ENCODE measurements at regions not wholly inside any gene's neighbourhood (a gene's known extent, or its start where the extent isn't known, plus 50 kb on each side); places are given as distances from the start of the nearest gene placed in this dataset.

GRCh38 chr18:8517276-8517675 lies 92.0 kb upstream of the RAB12 start:
- TF ChIP-seq POLR2A (IDR thresholded peaks at IDR 0.05) = no peak
- TF ChIP-seq EP300 (IDR thresholded peaks at IDR 0.05) = no peak
- no peak for TF ChIP-seq CTCF (IDR thresholded peaks at IDR 0.05)
- 86 to 87% (median 87%) methylated on average over 3 of the region's 3 CpGs for WGBS, 3 donors
- Histone ChIP-seq H3K9me3 (no peaks in the 10 kb centered on the region), H3K36me3 (no peaks in the 10 kb centered on the region), H3K4me1 (ENCODE audit: insufficient read depth) (no peaks in the 10 kb centered on the region), H3K27me3 (no peaks in the 10 kb centered on the region), H3K27ac (no peak overlapping the region), H3K4me3 (no peak overlapping the region)
- DNase-seq = no peak
- intact Hi-C loops (cut with DNase I) = no loop called here

- Histone ChIP-seq H3K4me3 (no peak overlapping the region), H3K9me3 (no peaks in the 10 kb centered on the region), H3K27me3 (no peaks in the 10 kb centered on the region), H3K36me3 (no peaks in the 10 kb centered on the region), H3K27ac (no peak overlapping the region), H3K4me1 (ENCODE audit: insufficient read depth) (no peaks in the 10 kb centered on the region)
- intact Hi-C loops (cut with DNase I) = no loop called here
- 26 to 44% (median 43%) methylated on average over 2 of the region's 2 CpGs for WGBS, 3 donors
- TF ChIP-seq POLR2A (IDR thresholded peaks at IDR 0.05) = no peak
- TF ChIP-seq CTCF (IDR thresholded peaks at IDR 0.05) = no peak
- no peak for TF ChIP-seq EP300 (IDR thresholded peaks at IDR 0.05)
- no peak for DNase-seq
Measured at GRCh38 chr18:8519102-8519501, 90.1 kb upstream of the RAB12 start.

- Histone ChIP-seq H3K36me3 (no peaks in the 10 kb centered on the region), H3K27ac (no peak overlapping the region), H3K4me3 (no peak overlapping the region), H3K27me3 (no peaks in the 10 kb centered on the region), H3K4me1 (ENCODE audit: insufficient read depth) (no peaks in the 10 kb centered on the region), H3K9me3 (no peaks in the 10 kb centered on the region)
- no peak for DNase-seq
- WGBS, 3 donors = 91 to 96% (median 95%) methylated on average over 1 of the region's 1 CpG
- intact Hi-C loops (cut with DNase I) = no loop called here
- TF ChIP-seq EP300 (IDR thresholded peaks at IDR 0.05) (no peak), POLR2A (IDR thresholded peaks at IDR 0.05) (no peak), CTCF (IDR thresholded peaks at IDR 0.05) (no peak)
Measured at GRCh38 chr18:8520266-8520665, 89.0 kb upstream of the RAB12 start.

GRCh38 chr18:8522756-8523155 lies 86.5 kb upstream of the RAB12 start:
- TF ChIP-seq EP300 (IDR thresholded peaks at IDR 0.05) = no peak
- H3K4me3 ChIP-seq = no peak overlapping the region
- H3K36me3 ChIP-seq = no peaks in the 10 kb centered on the region
- no peaks in the 10 kb centered on the region for H3K9me3 ChIP-seq
- H3K27ac ChIP-seq = no peak overlapping the region
- no peaks in the 10 kb centered on the region for H3K4me1 ChIP-seq (ENCODE audit: insufficient read depth)
- 74 to 80% (median 74%) methylated on average over 4 of the region's 4 CpGs for WGBS, 3 donors
- DNase-seq = no peak
- intact Hi-C loops (cut with DNase I) = no loop called here
- H3K27me3 ChIP-seq = no peaks in the 10 kb centered on the region

- Histone ChIP-seq H3K4me3 (no peak overlapping the region), H3K27me3 (no peaks in the 10 kb centered on the region), H3K4me1 (ENCODE audit: insufficient read depth) (no peaks in the 10 kb centered on the region), H3K27ac (no peak overlapping the region), H3K36me3 (no peaks in the 10 kb centered on the region), H3K9me3 (no peaks in the 10 kb centered on the region)
- intact Hi-C loops (cut with DNase I) = no loop called here
- 61 to 70% (median 65%) methylated on average over 6 of the region's 6 CpGs for WGBS, 3 donors
- DNase-seq = no peak
- TF ChIP-seq CTCF (IDR thresholded peaks at IDR 0.05) = no peak
- TF ChIP-seq EP300 (IDR thresholded peaks at IDR 0.05) = no peak
- TF ChIP-seq POLR2A (IDR thresholded peaks at IDR 0.05) = no peak
Measured at GRCh38 chr18:8525692-8526091, 83.5 kb upstream of the RAB12 start.
